22Rv1 (cell line): ENCODE measurements at regions not wholly inside any gene's neighbourhood (a gene's known extent, or its start where the extent isn't known, plus 50 kb on each side); places are given as distances from the start of the nearest gene placed in this dataset.

Source experiments
- CTCF ChIP-seq: fragments of 450-650 bp; IDR thresholded peaks from 2 replicates; pipeline ENCODE4 v1.5.1; 2017; ENCODE audit warnings: mild to moderate bottlenecking
- ZFX ChIP-seq: fragments of 450-650 bp; IDR thresholded peaks from 2 replicates; pipeline ENCODE4 v1.6.1; 2017; ENCODE audit warnings: antibody characterized with exemption, borderline replicate concordance

- TF ChIP-seq CTCF (no peak), ZFX (no peak)
Observed at GRCh38 chr14:65354715-65355114, 57.8 kb upstream of the FUT8 start.
